GM19452 (cell line): ENCODE measurements at regions not wholly inside any gene's neighbourhood (a gene's known extent, or its start where the extent isn't known, plus 50 kb on each side); places are given as distances from the start of the nearest gene placed in this dataset.
"Not testable (repeated sequence)": the region's sequence is repeated elsewhere in the genome, so short reads cannot be mapped to it uniquely, and the experiment has no call there.

Source experiments
- ATAC-seq: cut with Tn5 transposase; IDR thresholded peaks from one replicate; pipeline ENCODE4 v1.9.1; 2021; ENCODE audit not compliant: unreplicated experiment

DNA sequence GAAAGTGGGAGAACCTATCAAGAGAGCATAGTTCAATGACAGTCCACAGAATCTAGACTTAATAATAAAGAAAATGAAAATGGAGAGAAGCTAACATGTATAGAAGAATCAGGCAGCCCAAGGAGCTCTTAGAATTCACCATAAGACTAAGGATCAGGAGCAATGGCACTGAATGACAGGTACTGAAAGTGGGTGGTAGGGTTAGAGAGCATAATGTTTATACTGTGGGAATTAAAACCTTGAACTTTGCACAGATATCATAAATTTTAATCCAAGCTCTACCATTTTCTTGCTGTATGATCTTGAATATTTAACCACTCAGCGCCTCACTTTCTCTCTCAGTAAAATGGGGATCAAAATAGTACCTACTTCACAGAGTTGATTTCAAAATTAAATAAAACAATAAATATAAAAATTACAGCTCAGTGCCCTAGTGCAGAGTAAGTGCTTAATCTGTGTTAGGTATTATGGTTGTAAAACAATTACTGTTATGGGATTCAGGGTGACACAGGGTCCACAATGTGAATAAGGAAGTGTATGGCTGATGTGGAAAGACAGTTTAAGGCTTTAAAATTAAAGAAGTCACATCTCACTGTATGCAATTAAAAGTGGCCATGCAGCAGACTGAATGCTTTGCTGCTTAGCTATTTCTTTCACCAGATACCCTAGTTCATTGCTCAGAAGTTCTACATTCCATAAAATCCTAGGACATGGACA is 319.8 kb downstream of the HINT1 start:
- no peak for ATAC-seq

DNA sequence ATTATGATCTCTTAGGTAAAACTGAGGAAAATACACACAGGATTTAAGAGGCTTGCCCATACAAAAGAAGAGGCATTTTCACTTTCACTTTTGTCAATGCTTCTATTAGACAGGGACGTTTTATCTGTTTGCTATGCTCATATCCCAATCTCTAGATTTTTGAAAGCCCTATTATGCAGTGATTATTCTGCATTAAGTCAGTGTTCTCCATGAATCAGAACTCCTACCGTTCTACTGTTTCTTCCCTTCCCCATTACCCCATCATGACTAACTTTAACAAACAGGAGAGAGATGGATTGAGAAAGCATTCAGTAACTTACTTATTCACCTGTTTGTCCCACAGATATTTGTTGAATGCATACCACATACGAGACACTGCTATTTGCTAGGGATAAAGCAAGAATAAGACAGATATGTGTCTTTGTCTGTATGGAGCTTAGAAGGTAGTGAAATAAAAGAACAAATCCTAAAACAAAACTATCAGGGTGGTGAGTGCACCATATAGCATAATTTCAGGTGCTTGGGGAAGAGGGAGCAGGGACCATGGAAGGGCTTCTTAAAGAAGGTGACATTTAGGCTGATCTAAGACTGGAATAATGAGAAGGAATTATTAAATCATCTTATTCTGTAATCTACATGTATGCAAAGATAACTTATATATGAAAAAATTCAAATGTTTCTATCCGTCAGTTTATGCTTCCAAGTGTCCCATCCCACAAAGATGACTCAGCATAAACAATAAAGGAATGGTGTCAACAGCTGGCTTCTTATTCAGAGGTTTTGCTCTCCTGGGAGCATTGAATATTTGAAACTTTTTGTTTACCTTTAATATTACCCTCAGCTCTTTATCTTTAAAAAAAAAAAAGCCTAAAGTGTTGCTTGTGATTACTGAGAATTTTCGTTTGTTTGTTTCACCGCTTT is 328.1 kb downstream of the HINT1 start:
- ATAC-seq = peak; percentile 86

DNA sequence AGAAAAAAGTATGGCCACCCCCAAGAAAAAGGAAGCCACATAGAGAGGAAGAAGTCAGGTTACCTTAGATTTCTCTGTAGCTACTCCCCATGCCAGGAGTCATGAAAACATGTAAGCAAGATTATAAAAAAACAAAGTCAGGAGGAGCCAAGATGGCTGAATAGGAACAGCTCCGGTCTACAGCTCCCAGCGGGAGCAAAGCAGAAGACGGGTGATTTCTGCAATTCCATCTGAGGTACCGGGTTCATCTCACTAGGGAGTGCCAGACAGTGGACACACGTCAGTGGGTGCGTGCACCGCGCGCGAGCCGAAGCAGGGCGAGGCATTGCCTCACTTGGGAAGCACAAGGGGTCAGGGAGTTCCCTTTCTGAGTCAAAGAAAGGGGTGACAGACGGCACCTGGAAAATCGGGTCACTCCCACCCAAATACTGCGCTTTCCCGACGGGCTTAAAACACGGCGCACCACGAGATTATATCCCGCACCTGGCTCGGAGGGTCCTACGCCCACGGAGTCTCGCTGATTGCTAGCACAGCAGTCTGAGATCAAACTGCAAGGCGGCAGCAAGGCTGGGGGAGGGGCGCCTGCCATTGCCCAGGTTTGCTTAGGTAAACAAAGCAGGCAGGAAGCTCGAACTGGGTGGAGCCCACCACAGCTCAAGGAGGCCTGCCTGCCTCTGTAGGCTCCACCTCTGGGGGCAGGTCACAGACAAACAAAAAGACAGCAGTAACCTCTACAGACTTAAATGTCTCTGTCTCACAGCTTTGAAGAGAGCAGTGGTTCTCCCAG is 347.3 kb downstream of the HINT1 start:
- ATAC-seq = not testable (repeated sequence)

DNA sequence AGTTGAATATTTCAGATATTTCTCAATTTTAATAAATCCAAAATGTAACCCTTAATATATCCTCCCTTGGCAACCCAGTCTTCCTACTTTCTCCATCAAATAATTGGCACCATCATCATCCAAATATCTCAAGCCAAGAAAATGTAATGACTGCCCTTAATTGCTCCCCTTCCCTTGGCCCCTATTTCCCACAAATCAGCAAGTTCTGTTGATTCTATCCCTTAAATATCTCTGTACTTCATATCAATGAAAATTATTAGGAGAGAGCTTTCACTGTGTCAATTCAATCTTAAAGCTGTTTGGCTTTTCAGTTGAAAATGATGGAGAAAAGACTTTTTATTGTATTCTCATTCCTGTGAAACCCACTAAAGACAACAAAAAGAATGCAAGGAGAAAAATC is 349.8 kb downstream of the HINT1 start:
- ATAC-seq = no peak

DNA sequence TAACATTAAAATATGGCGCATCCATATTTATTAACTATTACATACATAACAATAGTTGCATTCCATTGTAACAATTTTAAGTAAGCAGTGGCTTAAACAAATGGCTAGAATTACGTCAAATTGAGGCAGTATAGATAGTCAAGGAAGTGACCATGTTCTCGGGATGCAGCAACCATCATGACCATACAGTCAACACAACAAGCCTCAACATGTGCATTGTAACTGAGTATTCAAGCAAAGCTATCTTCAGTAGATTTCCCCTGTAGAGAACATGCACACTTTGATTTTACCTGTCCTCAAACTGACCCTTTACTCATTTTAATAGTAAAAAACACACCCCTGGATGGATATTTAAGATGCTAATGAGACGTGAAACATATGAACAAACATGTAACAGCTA is 356.4 kb downstream of the HINT1 start:
- ATAC-seq = no peak

- ATAC-seq = no peak
These were observed 359.4 kb downstream of the HINT1 start for GRCh38 chr5:130805648-130806047.

- ATAC-seq = no peak
These were observed 360.0 kb downstream of the HINT1 start for GRCh38 chr5:130805036-130805435.

- no peak for ATAC-seq
These were observed 363.1 kb downstream of the HINT1 start for GRCh38 chr5:130801963-130802362.

GRCh38 chr5:130799015-130799414 is 366.0 kb downstream of the HINT1 start:
- no peak for ATAC-seq

DNA sequence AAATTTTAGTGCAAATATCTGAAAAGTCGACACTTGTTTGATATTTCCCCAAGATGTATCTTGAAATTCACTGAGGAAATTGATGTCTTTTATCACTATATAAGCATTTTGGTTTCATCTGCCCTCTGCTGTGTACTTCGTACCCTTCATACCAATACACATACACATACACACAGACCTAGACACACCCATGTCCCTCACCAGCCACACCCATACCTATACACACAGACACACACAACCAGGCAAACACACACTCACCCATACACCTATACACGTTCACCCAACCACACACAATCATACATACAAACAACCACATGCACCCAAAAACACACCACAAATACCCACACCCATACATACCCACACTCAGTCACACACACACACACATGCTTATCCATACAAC is 367.8 kb downstream of the HINT1 start:
- ATAC-seq = no peak

GRCh38 chr5:130796902-130797301 is 368.2 kb downstream of the HINT1 start:
- no peak for ATAC-seq

DNA sequence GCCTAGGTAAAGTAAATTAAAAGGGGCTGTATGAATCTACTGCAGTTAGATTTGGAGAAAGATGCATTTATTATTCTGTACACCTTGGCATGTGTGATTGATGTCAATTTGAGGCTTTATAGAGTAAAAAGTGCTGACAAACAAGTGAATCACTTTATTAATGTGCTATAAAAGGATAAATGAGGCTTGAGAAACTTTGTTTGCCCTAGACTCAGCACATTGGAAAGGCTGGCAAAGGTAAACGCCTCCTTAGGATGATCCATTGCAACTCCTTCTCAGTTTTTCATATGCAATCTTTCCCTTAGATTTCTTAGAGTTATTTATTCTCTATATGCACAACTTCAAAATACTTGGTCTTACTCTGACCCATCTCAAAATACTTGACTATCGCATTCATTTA is 369.0 kb downstream of the HINT1 start:
- ATAC-seq = no peak

GRCh38 chr5:130795037-130795436 is 370.0 kb downstream of the HINT1 start:
- ATAC-seq = no peak

- ATAC-seq = no peak
These were observed 387.3 kb downstream of the HINT1 start for GRCh38 chr5:130777794-130778193.

GRCh38 chr5:130773813-130774212 is 391.2 kb downstream of the HINT1 start:
- ATAC-seq = no peak

DNA sequence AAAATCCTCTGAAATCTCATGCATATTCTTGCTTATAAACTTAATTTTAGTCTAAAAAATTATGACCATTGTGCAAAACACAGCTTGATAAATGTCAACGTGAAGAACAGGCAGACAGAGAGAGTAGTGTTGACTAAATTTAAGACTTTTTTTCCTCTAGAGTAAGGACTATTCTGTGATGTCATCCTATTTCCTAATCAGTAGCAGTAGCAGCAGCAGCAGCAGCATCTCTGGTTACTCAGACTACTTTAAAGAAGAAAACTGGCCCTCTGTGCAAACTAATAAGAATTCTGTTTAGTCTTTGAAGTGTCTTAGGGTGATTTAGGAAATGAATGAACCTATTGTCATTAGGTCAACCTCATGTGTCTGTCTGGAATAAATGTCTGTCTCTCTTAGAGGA is 403.0 kb downstream of the HINT1 start:
- ATAC-seq = no peak

- ATAC-seq = no peak
These were observed 406.0 kb downstream of the HINT1 start for GRCh38 chr5:130759061-130759460.

DNA sequence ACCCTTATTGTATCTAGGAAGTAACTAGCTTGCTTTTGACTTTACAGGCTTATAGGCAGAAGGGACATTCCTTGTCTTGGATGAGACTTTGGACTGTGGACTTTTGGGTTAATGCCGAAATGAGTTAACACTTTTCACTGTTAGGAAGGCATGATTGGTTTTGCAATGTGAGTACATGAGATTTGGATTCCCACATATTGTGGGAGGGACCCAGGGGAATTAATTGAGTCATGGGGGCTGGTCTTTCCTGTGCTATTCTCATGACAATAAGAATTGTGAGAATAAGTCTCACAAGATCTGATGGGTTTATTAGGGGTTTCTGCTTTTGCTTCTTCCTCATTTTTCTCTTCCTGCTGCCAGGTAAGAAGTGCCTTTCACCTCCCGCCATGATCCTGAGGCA is 417.5 kb downstream of the HINT1 start:
- no peak for ATAC-seq

GRCh38 chr5:130746641-130747040 is 418.4 kb downstream of the HINT1 start:
- ATAC-seq = not testable (repeated sequence)

DNA sequence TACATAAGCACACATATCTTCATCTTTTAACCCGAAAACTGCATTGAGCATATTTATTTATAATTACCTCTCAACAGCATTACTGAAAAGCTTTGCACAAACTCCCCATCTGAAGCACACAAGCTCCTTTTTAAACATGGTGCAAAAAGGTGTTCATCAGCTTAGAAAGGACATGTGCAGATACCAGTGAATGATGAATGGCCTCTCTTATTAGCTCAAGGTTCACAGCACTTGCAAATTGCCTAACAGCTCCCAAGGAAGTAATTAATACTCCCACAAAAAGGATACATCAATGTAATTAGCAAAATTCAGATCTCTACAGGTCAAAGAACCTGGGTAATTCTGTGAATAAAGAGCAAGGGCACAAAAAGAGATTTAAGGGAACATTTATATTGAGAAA is 422.0 kb downstream of the HINT1 start:
- ATAC-seq = no peak

GRCh38 chr5:130740047-130740569 is 424.9 kb downstream of the HINT1 start:
- ATAC-seq = no peak
